ENCODE measurements at regions not wholly inside any gene's neighbourhood (a gene's known extent, or its start where the extent isn't known, plus 50 kb on each side); places are given as distances from the start of the nearest gene placed in this dataset.

DNA sequence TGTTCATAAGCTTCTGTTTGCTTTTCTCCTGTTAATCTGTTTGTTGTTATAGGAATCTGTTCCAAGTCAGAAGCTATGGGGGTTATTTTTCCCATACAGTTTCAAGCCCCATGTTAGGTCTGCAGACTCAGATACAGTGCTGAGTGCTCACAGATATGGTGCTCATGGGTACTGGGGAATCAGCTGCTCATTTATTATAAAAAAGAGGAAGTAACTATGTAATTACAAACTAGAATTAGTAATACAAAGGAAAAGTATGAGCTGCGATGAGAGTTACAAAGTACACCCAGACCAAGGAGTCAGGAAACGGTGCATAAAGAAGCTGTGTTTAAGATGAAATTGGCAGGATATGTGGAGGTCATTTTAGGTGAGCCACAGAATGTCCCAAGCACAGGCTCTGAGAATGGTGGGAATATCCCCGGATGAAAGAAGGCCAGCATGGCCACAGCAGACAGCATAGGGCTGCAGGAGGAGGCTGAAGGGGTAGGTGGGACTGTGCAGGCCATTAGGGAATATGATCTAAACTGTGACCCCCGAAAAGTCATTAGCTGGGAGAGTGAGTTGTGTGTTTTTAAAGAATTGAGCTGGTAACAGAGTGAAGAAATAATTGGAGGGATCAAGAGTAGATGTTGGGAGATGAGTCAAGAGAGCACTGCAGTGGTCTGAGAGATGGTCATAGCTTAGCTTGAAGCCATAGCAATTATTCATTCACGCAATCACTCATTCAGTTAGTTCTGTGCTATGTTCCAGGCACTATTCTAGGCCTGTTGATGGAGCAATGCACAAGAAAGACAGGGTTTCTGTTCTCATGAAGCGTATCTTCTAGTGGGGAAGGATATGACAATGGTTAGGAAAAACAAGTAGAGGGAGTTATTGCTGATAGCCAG, 177.4 kb upstream of the UBL3 start:
- no peaks in the 10 kb centered on the region for H3K9me1 ChIP-seq (ENCODE audit: control insufficient read depth, insufficient read depth, low read length)
- H3K9me3 ChIP-seq (replicated peaks; ENCODE audit: control insufficient read depth, insufficient read depth, low read depth, low read length), result no peaks in the 10 kb centered on the region
- intact Hi-C loops (cut with micrococcal nuclease) (no loop called here), in situ Hi-C loops (cut with MboI) (no loop called here)
- H2AFZ ChIP-seq (ENCODE audit: low read depth, low read length), result no peak overlapping the region
- POLR2A ChIA-PET, result no interaction called here
- DNase-seq (ENCODE audit: extremely low read depth in 1 of 4, low spot score in 3 of 4) (no peak), FAIRE-seq (no peak), ATAC-seq (no peak)
- CTCF ChIA-PET (ENCODE audit: low intra/inter-chr PET ratio), result no interaction called here
- TF ChIP-seq NFE2 (IDR thresholded peaks at IDR 0.05; ENCODE audit: low read depth), result no peak
- TF ChIP-seq TRIM28 (IDR thresholded peaks at IDR 0.05), result no peak
- no peaks in the 10 kb centered on the region; a peak in 1 of 5 replicates for H3K27me3 ChIP-seq (ENCODE audit: control insufficient read depth in 2 of 2, insufficient read depth in 2 of 2, low read length in 2 of 2)
- no peak overlapping the region for H3K27ac ChIP-seq (ENCODE audit: extremely low read depth, low read depth, low read length)
- no peaks in the 10 kb centered on the region for H3K36me3 ChIP-seq (ENCODE audit: control insufficient read depth, insufficient read depth, low read length)
- WGBS (ENCODE audit: insufficient coverage, low coverage, missing lambda C conversion rate), result 0% methylated on average over 6 of the region's 6 CpGs
- H3K4me3 ChIP-seq, result no peak overlapping the region
- no peak overlapping the region for H3K9ac ChIP-seq (ENCODE audit: insufficient read depth in 1 of 2, low read depth in 2 of 2, low read length in 2 of 2)
- H4K20me1 ChIP-seq (replicated peaks; ENCODE audit: control insufficient read depth, insufficient read depth, low read length), result no peaks in the 10 kb centered on the region
- H3K4me2 ChIP-seq (ENCODE audit: insufficient read depth, low read length), result no peak overlapping the region
- no peaks in the 10 kb centered on the region for H3K79me2 ChIP-seq (ENCODE audit: control insufficient read depth, insufficient read depth, low read length)
- H3K4me1 ChIP-seq (replicated peaks in 1 of 2; ENCODE audit: control insufficient read depth in 2 of 2, insufficient read depth in 2 of 2, low read length in 2 of 2), result no peaks in the 10 kb centered on the region
- no TSS peak for BruUV-seq (replicated peaks)

DNA sequence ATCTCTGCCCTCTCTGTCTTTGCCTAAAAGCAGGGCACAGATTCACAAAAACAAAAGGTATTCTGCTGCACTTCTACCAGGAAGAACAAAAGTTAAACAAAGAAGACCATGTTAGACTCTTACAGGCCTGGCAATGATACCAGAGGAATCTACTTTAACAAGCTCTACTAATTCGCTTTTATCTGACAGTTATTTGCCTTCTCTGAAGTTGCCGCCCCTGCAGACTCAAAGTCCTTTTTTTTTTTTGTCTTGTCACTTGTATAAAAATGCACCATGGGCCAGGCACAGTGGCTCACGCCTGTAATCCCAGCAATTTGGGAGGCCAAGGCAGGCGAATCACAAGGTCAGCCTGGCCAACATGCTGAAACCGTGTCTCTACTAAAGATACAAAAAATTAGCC, 176.5 kb upstream of the UBL3 start:
- CTCF ChIA-PET (ENCODE audit: low intra/inter-chr PET ratio), result no interaction called here
- no TSS peak for BruUV-seq (replicated peaks)
- TF ChIP-seq MCM5 (IDR thresholded peaks at IDR 0.05; ENCODE audit: low read depth), result no peak
- TF ChIP-seq, protein P1, sequence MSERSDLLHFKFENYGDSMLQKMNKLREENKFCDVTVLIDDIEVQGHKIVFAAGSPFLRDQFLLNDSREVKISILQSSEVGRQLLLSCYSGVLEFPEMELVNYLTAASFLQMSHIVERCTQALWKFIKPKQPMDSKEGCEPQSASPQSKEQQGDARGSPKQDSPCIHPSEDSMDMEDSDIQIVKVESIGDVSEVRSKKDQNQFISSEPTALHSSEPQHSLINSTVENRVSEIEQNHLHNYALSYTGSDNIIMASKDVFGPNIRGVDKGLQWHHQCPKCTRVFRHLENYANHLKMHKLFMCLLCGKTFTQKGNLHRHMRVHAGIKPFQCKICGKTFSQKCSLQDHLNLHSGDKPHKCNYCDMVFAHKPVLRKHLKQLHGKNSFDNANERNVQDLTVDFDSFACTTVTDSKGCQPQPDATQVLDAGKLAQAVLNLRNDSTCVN (CRISPR knock-in tag; IDR thresholded peaks at IDR 0.05), result no peak
- TF ChIP-seq PHF8 (IDR thresholded peaks at IDR 0.05; ENCODE audit: borderline replicate concordance, low read length), result no peak
- TF ChIP-seq, protein P2, sequence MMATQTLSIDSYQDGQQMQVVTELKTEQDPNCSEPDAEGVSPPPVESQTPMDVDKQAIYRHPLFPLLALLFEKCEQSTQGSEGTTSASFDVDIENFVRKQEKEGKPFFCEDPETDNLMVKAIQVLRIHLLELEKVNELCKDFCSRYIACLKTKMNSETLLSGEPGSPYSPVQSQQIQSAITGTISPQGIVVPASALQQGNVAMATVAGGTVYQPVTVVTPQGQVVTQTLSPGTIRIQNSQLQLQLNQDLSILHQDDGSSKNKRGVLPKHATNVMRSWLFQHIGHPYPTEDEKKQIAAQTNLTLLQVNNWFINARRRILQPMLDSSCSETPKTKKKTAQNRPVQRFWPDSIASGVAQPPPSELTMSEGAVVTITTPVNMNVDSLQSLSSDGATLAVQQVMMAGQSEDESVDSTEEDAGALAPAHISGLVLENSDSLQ (IDR thresholded peaks at IDR 0.05), result no peak
- no peak for TF ChIP-seq RFX7 (CRISPR knock-in tag; IDR thresholded peaks at IDR 0.05)
- no peak for TF ChIP-seq FOXJ2 (tag; IDR thresholded peaks at IDR 0.05)
- TF ChIP-seq ELF1 (tag; IDR thresholded peaks at IDR 0.05), result no peak

More for the DNA sequence above, 176.5 kb upstream of the UBL3 start:
- Histone ChIP-seq H4K20me1 (replicated peaks; ENCODE audit: control insufficient read depth, insufficient read depth, low read length) (0 out of 2 replicates have a peak, but pooled peaks cover 3% of the 10 kb centered on the region), H3K9ac (ENCODE audit: insufficient read depth in 1 of 2, low read depth in 2 of 2, low read length in 2 of 2) (no peak overlapping the region), H3K4me3 (no peak overlapping the region), H3K9me3 (replicated peaks; ENCODE audit: control insufficient read depth, insufficient read depth, low read depth, low read length) (no peaks in the 10 kb centered on the region), H3K36me3 (ENCODE audit: control insufficient read depth, insufficient read depth, low read length) (no peaks in the 10 kb centered on the region), H2AFZ (ENCODE audit: low read depth, low read length) (no peak overlapping the region), H3K27me3 (ENCODE audit: control insufficient read depth in 2 of 2, insufficient read depth in 2 of 2, low read length in 2 of 2) (peaks cover 0 to 5% of the 10 kb centered on the region in 2 experiments; a peak in 2 of 5 replicates), H3K79me2 (ENCODE audit: control insufficient read depth, insufficient read depth, low read length) (no peaks in the 10 kb centered on the region), H3K27ac (ENCODE audit: extremely low read depth, low read depth, low read length) (no peak overlapping the region), H3K4me2 (ENCODE audit: insufficient read depth, low read length) (no peak overlapping the region), H3K4me1 (replicated peaks in 1 of 2; ENCODE audit: control insufficient read depth in 2 of 2, insufficient read depth in 2 of 2, low read length in 2 of 2) (no peaks in the 10 kb centered on the region), H3K9me1 (ENCODE audit: control insufficient read depth, insufficient read depth, low read length) (no peaks in the 10 kb centered on the region)
- DNase-seq (ENCODE audit: extremely low read depth in 1 of 4, low spot score in 3 of 4) (no peak), ATAC-seq (no peak), FAIRE-seq (no peak)
- in situ Hi-C loops (cut with MboI), result no loop called here
- POLR2A ChIA-PET, result no interaction called here
- intact Hi-C loops (cut with micrococcal nuclease), result no loop called here
- 4% methylated on average over 4 of the region's 5 CpGs for WGBS (ENCODE audit: insufficient coverage, low coverage, missing lambda C conversion rate)
